Trophoblast cell (in vitro differentiated cells and primary cell): ENCODE measurements at regions not wholly inside any gene's neighbourhood (a gene's known extent, or its start where the extent isn't known, plus 50 kb on each side); places are given as distances from the start of the nearest gene placed in this dataset.

ENCODE experiments used
- DNase-seq, 2 donors: peaks; one replicate each; pipeline ENCODE4 v3.0.0-alpha.2; 2016
- H2AFZ ChIP-seq: 2 replicates; pipeline ENCODE4 v1.6.1; 2013; ENCODE audit warnings: low read length, moderate library complexity, mild to moderate bottlenecking; ENCODE audit not compliant: insufficient read depth, poor library complexity
- H2AK5ac ChIP-seq: 2 replicates; pipeline ENCODE4 v1.6.1; 2013; ENCODE audit warnings: mild to moderate bottlenecking, low read length
- H2BK120ac ChIP-seq: 2 replicates; pipeline ENCODE4 v1.6.1; 2013; ENCODE audit warnings: low read length, mild to moderate bottlenecking, moderate library complexity; ENCODE audit not compliant: insufficient read depth, poor library complexity
- H2BK12ac ChIP-seq: 2 replicates; pipeline ENCODE4 v1.6.1; 2013; ENCODE audit warnings: mild to moderate bottlenecking, low read length, moderate library complexity
- H2BK5ac ChIP-seq: 2 replicates; pipeline ENCODE4 v1.6.1; 2013; ENCODE audit warnings: low read length, low read depth, moderate library complexity, mild to moderate bottlenecking; ENCODE audit not compliant: poor library complexity
- H3K14ac ChIP-seq: 2 replicates; pipeline ENCODE4 v1.6.1; 2013; ENCODE audit warnings: mild to moderate bottlenecking, low read length
- H3K18ac ChIP-seq: 2 replicates; pipeline ENCODE4 v1.6.1; 2013; ENCODE audit warnings: mild to moderate bottlenecking, low read length
- H3K23ac ChIP-seq: 2 replicates; pipeline ENCODE4 v1.6.1; 2013; ENCODE audit warnings: low read length
- H3K27ac ChIP-seq: 2 replicates; pipeline ENCODE4 v1.5.1; 2013; ENCODE audit warnings: low read depth, mild to moderate bottlenecking, inconsistent platforms, low read length, moderate library complexity
- H3K27me3 ChIP-seq: 2 replicates; pipeline ENCODE4 v1.6.1; 2013; ENCODE audit warnings: inconsistent platforms, mild to moderate bottlenecking, low read length, moderate library complexity; ENCODE audit not compliant: insufficient read depth
- H3K36me3 ChIP-seq, 2 experiments: 1 replicate in 1 of 2; 2 replicates in 1 of 2; pipeline ENCODE4 v1.6.1; 2013; ENCODE audit warnings: low read length in 2 of 2, mild to moderate bottlenecking in 2 of 2, moderate library complexity in 1 of 2; ENCODE audit not compliant: insufficient read depth in 2 of 2, control insufficient read depth in 1 of 2
- H3K4ac ChIP-seq: 2 replicates; pipeline ENCODE4 v1.6.1; 2013; ENCODE audit warnings: low read depth, mild to moderate bottlenecking, low read length, moderate library complexity
- H3K4me1 ChIP-seq, 2 experiments: 1 replicate in 1 of 2; 2 replicates in 1 of 2; pipeline ENCODE4 v1.6.1; 2013; ENCODE audit warnings: low read length in 2 of 2, mild to moderate bottlenecking in 2 of 2, moderate library complexity in 1 of 2; ENCODE audit not compliant: insufficient read depth in 2 of 2, control insufficient read depth in 1 of 2
- H3K4me2 ChIP-seq: 2 replicates; pipeline ENCODE4 v1.6.1; 2013; ENCODE audit warnings: inconsistent platforms, mild to moderate bottlenecking, low read length, moderate library complexity
- H3K4me3 ChIP-seq: 2 replicates; pipeline ENCODE4 v1.5.1; 2013; ENCODE audit warnings: mild to moderate bottlenecking, low read depth, low read length, inconsistent platforms
- H3K79me1 ChIP-seq: one replicate; pipeline ENCODE4 v1.6.1; 2013; ENCODE audit warnings: low read length
- H3K79me2 ChIP-seq: 2 replicates; pipeline ENCODE4 v1.6.1; 2013; ENCODE audit warnings: low read length, mild to moderate bottlenecking; ENCODE audit not compliant: control insufficient read depth, insufficient read depth, poor library complexity
- H3K9ac ChIP-seq: 2 replicates; pipeline ENCODE4 v1.6.1; 2013; ENCODE audit warnings: mild to moderate bottlenecking, low read length
- H3K9me3 ChIP-seq: 2 replicates; pipeline ENCODE4 v1.6.1; 2013; ENCODE audit warnings: low read depth, mild to moderate bottlenecking, control low read depth, inconsistent platforms, low read length; ENCODE audit not compliant: insufficient read depth
- H4K12ac ChIP-seq: 2 replicates; pipeline ENCODE4 v1.6.1; 2013; ENCODE audit warnings: low read depth, mild to moderate bottlenecking, low read length, moderate library complexity
- H4K8ac ChIP-seq: 2 replicates; pipeline ENCODE4 v1.6.1; 2013; ENCODE audit warnings: low read depth, mild to moderate bottlenecking, low read length, moderate library complexity
- H4K91ac ChIP-seq: one replicate; pipeline ENCODE4 v1.6.1; 2013; ENCODE audit warnings: low read depth, mild to moderate bottlenecking, low read length, moderate library complexity
- WGBS: extraction: QIAGEN DNeasy Blood & Tissue Kit; methylation state at CpG from one replicate; pipeline ENCODE4 v1.1.7; 2013; ENCODE audit warnings: missing lambda C conversion rate; ENCODE audit not compliant: insufficient read length, insufficient coverage; ENCODE audit errors: extremely low coverage; 5-methylcytosine and 5-hydroxymethylcytosine counted together

- no peak overlapping the region for H2BK120ac ChIP-seq
- H4K12ac ChIP-seq: no peak overlapping the region
- H3K27ac ChIP-seq: no peak overlapping the region
- H3K27me3 ChIP-seq: no peaks in the 10 kb centered on the region
- H4K91ac ChIP-seq: no peak overlapping the region
- H3K9ac ChIP-seq: no peak overlapping the region
- no peaks in the 10 kb centered on the region for H3K79me1 ChIP-seq
- no peak overlapping the region for H2AFZ ChIP-seq
- H4K8ac ChIP-seq: no peak overlapping the region
- H3K23ac ChIP-seq: no peak overlapping the region
- WGBS: no CpG with 5 or more reads among the region's 8 CpGs
- peaks cover 10% of the 10 kb centered on the region for H3K9me3 ChIP-seq
- DNase-seq: no peak
- H2AK5ac ChIP-seq: no peak overlapping the region
- no peak overlapping the region for H2BK5ac ChIP-seq
- H3K4me3 ChIP-seq: no peak overlapping the region
- H3K14ac ChIP-seq: no peak overlapping the region
- no peaks in the 10 kb centered on the region for H3K36me3 ChIP-seq
- no peaks in the 10 kb centered on the region for H3K4me1 ChIP-seq
- H3K18ac ChIP-seq: no peak overlapping the region
- H3K79me2 ChIP-seq: no peaks in the 10 kb centered on the region
- no peak overlapping the region for H3K4me2 ChIP-seq
- no peak overlapping the region for H3K4ac ChIP-seq
- H2BK12ac ChIP-seq: no peak overlapping the region
Measured at GRCh38 chr6:166024252-166024651, 143.4 kb downstream of the TBXT start.

- no peaks in the 10 kb centered on the region for H3K27me3 ChIP-seq
- no peak overlapping the region for H3K14ac ChIP-seq
- no peak overlapping the region for H3K23ac ChIP-seq
- no peak overlapping the region for H4K12ac ChIP-seq
- no peaks in the 10 kb centered on the region for H3K36me3 ChIP-seq
- H3K4me1 ChIP-seq: no peaks in the 10 kb centered on the region
- H3K4me3 ChIP-seq: no peak overlapping the region
- no peak for DNase-seq
- H3K4me2 ChIP-seq: no peak overlapping the region
- no peak overlapping the region for H3K27ac ChIP-seq
- no peak overlapping the region for H3K18ac ChIP-seq
- no peak overlapping the region for H2AK5ac ChIP-seq
- no peak overlapping the region for H4K8ac ChIP-seq
- H3K9me3 ChIP-seq: peaks cover 10% of the 10 kb centered on the region
- no peak overlapping the region for H2BK5ac ChIP-seq
- H3K79me2 ChIP-seq: no peaks in the 10 kb centered on the region
- H3K9ac ChIP-seq: no peak overlapping the region
- H2BK12ac ChIP-seq: no peak overlapping the region
- no peak overlapping the region for H3K4ac ChIP-seq
- no peak overlapping the region for H2BK120ac ChIP-seq
- no CpG with 5 or more reads among the region's 5 CpGs for WGBS
- H4K91ac ChIP-seq: no peak overlapping the region
- H3K79me1 ChIP-seq: no peaks in the 10 kb centered on the region
- no peak overlapping the region for H2AFZ ChIP-seq
Measured at GRCh38 chr6:166023273-166023989, 144.2 kb downstream of the TBXT start.

GRCh38 chr6:166021429-166021828 is 146.2 kb downstream of the TBXT start:
- Histone ChIP-seq H2BK12ac (no peak overlapping the region), H3K9me3 (peaks cover 6% of the 10 kb centered on the region), H3K4ac (no peak overlapping the region), H4K8ac (no peak overlapping the region), H3K4me3 (no peak overlapping the region), H3K4me2 (no peak overlapping the region), H4K12ac (no peak overlapping the region), H2BK5ac (no peak overlapping the region), H3K4me1 (no peaks in the 10 kb centered on the region), H3K14ac (no peak overlapping the region), H3K36me3 (no peaks in the 10 kb centered on the region), H3K27ac (no peak overlapping the region), H2AFZ (no peak overlapping the region), H4K91ac (no peak overlapping the region), H3K9ac (no peak overlapping the region), H2BK120ac (no peak overlapping the region), H3K79me2 (no peaks in the 10 kb centered on the region), H3K23ac (no peak overlapping the region), H2AK5ac (no peak overlapping the region), H3K27me3 (no peaks in the 10 kb centered on the region), H3K18ac (no peak overlapping the region), H3K79me1 (no peaks in the 10 kb centered on the region)
- no CpG with 5 or more reads among the region's 3 CpGs for WGBS
- no peak for DNase-seq

DNA sequence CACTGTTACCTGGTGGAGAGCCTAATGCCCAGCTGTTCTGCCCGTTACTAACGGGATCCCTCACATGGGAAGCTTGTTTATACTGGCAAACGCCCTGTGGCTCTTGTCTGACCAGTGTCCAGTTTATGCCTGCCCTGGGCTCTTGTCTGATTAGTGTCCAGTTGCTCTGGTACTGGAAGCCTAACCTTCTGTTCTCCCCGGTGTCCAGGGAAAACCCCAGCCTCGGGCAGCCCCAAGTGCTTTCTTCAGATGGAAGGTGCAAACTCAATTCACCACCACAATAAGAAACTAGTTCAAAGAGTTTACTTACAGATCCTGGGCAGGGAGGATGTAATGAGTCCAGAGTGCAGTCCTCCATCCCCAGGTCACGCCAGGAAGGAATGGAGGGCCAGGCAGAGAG is 148.4 kb downstream of the TBXT start:
- no CpG with 5 or more reads among the region's 6 CpGs for WGBS
- Histone ChIP-seq H2BK120ac (no peak overlapping the region), H2AFZ (no peak overlapping the region), H3K79me2 (no peaks in the 10 kb centered on the region), H2BK5ac (no peak overlapping the region), H4K91ac (no peak overlapping the region), H3K4ac (no peak overlapping the region), H3K9me3 (peaks cover 5% of the 10 kb centered on the region), H2BK12ac (no peak overlapping the region), H3K18ac (no peak overlapping the region), H4K8ac (no peak overlapping the region), H3K27me3 (no peaks in the 10 kb centered on the region), H3K4me2 (no peak overlapping the region), H3K79me1 (no peaks in the 10 kb centered on the region), H2AK5ac (no peak overlapping the region), H3K14ac (no peak overlapping the region), H3K36me3 (no peaks in the 10 kb centered on the region), H3K4me3 (no peak overlapping the region), H3K27ac (no peak overlapping the region), H3K9ac (no peak overlapping the region), H3K4me1 (no peaks in the 10 kb centered on the region), H4K12ac (no peak overlapping the region), H3K23ac (no peak overlapping the region)
- DNase-seq: no peak
